ENCODE measurements at regions not wholly inside any gene's neighbourhood (a gene's known extent, or its start where the extent isn't known, plus 50 kb on each side); places are given as distances from the start of the nearest gene placed in this dataset.

DNA sequence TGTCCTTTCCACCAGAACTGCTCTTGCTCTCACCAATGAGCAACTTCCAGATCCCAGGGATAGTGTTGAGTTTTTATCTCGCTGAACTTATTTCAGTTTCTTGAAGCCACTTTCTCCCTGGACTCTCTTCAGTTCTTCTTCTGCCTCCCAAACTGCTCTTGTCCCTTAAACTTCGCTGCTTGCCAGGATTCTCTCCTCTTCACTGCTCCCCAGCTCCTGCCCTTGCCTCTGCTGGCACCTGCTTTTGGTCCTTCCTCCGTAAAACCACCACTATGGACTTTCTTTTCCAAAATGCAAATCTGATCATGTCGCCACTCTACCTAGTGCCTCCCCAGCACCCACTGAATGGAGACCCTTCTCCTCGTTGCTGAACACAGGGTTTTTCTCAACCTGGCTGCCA, 92.8 kb upstream of the PALS2 start:
- no peak for TF ChIP-seq CTCF (IDR thresholded peaks at IDR 0.05)
- no peak for TF ChIP-seq POLR2A (IDR thresholded peaks at IDR 0.05)

Measured in right lobe of liver (tissue), 4 donors.